ENCODE measurements at regions not wholly inside any gene's neighbourhood (a gene's known extent, or its start where the extent isn't known, plus 50 kb on each side); places are given as distances from the start of the nearest gene placed in this dataset.

DNA sequence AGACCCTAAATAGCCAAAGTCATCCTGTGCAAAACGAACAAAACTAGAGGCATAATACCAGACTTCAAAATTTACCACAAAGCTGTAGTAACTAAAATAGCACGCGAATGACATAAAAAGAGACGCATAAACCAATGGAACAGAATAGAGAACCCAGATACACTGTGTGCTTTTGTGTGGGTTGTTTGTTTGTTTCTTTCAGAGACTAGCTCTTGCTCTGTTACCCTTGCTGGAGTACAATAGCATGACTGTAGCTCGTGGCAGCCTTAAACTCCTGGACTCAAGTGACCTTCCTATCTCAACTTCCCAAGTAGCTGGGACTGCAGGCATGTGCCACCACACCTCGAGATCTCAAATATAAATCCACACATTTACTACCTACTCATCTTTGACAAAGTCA, 1314.6 kb upstream of the GBE1 start:
- no peak for DNase-seq

DNA sequence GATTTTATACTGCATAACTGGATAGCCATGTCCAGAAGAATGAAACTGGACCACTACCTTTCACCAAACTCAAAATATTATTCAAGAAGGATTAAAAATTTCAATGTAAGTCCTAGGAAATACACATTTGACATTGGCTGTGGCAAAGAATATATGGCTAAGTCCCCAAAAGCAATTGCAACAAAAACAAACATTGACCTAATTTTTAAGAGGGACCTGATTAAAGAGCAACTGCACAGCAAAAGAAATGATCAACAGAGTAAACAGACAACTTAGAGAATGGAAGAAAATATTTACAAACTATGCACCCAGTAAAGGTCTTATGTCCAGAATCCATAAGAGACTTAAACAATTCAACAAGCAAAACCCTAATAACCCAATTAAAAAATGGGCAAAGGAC, 1313.0 kb upstream of the GBE1 start:
- no peak for DNase-seq

DNA sequence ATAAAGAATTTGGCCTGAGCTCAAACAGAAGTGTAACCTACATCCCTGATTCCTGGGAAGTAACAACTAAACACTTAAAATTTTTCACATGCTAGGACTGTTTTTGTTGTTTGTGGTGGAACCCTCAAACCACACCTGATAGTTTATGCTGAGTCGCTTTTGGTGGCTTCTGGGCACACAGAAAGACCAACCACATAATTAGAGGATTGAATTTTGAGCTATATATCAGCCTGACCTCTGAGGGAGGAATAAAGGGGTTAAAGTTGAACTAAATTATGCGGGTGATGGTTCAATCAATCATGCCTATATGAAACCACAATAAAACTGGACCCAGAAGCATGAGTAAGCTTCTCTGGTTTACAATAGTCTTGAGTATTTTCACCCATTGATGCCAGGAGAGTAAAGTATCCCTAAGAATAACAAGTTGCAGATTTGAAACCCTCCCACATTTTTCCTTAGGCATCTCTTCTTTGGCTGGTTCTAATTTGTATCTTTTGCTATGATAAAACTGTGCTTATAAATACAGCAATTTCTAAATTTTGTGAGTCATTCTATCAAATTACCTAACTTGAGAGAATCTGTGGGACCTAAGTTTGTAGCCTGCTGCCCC, 1304.5 kb upstream of the GBE1 start:
- peak; percentile 25 for DNase-seq

DNA sequence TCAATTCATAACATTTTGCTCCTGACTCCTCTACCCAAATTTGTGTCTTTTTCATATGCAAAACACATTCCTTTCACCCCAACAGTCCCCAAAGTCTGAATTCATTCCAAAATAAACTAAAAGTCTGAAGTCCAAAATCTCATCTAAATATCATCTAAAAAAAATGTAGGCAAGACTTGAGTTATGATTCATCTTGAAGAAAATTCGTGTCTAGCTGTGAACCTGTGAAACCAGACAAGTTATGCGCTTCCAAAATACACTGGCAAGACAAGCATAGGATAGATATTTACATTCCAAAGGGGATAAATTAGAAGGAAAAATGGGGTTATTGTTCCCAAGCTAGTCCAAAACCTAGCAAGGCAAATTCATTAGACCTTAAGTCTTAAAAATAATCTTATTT, 1302.0 kb upstream of the GBE1 start:
- DNase-seq, result no peak

DNA sequence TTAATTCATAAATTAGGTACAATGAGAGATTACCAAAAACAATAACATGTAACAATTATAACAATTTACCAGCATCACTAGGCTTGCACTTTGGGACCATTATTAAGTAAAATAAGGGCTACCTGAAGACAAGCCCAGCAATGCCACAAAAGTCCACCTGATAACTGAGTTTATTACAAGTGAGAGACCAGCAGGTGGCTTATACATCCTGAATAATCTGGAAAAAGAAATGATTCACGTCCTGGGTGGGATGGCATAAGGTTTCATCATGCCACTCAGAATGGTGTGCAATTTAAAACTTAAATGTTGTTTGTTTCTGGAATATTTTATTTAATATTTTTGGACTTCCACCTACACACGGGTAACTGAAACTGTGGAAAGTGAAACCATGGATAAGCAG, 1287.1 kb upstream of the GBE1 start:
- DNase-seq, result no peak

DNA sequence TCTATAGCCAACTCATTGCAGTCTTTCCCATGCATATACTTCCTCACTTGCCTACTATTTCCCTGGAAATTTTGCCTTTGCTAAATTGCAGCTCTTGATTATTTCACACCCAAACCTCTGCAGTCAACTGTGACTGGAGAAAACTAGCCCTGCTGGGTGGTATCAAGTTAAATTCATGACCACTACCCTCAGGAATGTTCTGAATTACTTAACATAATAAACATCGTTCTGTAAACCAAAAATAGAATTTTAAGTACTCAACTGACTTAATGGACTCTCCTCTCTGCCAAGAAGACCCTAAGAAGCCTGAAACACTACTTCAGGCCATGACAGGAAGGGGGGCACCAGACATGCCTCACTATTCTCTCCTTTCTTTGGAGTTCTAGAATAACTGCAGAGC, 1278.0 kb upstream of the GBE1 start:
- DNase-seq, result peak; percentile 16

DNA sequence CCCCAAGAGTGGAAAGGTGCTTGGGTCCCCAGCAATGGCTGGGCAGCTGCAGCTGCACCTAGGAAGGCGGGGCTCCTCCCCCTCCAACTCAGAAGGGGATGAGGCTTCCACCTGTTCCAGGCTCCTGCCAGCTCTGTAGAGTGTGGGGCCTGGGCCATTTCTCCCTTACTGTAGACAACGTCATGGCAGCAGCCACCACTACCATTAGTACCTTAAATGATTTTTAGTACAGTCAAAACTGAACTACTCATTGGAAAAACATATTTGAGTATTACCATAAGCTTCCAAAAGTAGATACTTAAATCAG, 1274.2 kb upstream of the GBE1 start:
- no peak for DNase-seq

DNA sequence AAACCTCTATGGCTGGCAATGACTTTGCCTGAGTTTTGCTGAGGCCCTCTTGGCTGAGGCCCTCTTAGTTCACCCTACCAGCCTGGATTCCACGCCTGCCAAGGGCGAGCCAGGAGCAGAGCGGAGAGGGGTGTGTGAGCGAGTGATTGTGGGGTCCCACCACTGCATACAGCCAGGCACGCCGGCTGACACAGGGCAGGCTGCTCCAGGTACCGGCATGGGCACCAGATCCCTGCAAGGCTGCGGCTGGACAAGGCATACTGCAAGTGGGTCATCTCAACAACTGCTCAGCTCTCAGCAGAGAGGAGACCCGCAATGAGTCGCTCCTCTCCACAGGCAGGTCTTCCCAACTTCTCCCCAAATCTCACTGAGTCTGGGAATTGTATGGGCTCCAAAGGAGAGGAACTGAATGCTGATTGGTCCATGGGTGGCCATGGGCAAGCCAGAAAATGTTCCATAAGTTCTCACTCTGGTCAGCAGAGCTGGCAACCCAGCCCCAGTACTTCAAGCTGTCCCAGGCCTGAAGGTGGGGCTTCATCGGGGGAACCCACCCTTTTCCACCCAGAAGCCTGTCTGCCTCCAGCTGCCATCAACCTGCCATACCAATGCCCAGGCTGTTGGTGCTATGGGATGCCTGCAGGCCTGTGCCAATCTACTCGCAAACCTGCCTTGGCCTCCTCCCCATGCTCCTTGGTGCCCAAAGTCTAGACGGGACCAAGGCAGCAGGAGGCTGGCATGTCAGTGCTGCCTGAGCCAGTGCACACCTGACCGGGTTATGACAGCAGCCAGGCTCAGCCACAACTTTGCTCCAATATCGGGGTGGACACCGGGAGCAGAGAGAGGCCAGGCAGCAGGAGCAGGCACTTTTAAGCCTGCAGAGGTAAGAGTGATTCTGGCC, 1273.6 kb upstream of the GBE1 start:
- DNase-seq, result no peak

DNA sequence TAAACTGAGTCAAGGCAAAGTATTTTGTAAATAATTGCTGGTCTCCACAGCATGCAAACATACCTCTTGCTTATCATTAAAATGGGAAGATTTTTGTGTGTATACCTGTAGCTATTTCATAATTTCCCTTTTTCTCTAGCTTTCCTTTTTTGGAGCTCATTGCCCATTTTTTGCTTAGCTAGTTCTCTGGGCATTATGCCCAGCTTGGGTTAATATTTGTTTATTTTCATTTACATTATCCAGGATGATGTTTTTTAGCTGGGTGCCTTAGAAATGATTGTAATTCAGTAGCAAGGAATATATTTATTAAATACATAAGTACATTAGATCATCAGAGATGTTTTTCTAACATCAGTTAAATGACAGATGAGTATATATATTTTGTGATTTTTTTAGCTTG, 1271.7 kb upstream of the GBE1 start:
- no peak for DNase-seq

DNA sequence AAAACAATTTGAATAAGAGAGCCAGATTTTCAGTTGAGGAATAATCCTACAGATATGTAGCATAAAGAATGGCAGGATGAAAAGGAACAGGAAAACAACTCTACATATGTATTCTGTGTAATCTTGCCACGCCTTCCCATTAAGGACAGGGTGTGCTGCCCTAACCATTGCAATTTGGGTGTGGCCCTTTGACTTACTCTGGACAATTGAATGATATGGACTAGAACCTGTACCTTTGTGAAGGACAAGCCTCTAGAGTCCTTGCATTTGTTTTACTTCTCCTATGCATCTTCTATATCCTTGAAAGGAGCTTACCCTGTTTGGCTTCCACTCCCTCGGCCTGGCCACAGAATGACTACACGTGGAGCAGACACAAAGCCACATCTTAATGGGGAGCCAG, 1261.6 kb upstream of the GBE1 start:
- no peak for DNase-seq

DNA sequence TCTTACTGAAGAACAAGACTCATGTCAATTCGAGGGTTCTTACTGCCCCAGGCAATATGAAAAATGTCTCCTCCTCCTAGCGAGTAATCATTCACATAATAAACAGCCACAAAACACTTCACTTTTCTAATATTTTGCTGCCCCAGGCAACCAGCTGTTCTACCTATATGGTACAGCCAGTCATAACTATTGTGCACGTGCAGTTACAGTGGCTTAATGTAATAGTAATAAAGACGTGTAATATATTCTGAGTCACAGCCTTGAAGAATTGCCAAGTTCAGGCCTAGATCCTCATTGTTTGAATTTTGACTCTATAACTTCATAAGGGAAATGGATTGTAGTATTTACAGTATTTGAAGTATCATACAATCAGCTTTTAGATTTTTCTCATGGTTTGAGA, 1250.0 kb upstream of the GBE1 start:
- DNase-seq, result peak; percentile 18

DNA sequence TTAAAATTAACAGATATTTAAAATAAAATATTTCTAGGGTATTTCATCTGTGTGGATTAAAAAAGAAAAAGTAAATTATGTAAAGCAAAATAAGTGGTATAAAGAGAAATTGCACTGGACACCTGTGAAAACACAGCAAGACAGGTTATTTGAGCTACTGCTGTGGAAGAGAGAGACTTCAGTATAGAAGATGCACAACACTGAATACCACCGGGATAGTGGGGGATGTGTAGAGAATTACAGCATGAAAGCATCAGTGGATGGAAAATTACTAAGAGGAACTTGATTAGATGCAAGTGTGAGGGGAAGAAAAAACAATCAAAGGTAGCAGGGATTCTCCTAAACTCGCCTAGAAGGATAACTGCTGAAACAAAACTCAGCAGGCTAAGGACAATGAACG, 1242.5 kb upstream of the GBE1 start:
- DNase-seq, result no peak

DNA sequence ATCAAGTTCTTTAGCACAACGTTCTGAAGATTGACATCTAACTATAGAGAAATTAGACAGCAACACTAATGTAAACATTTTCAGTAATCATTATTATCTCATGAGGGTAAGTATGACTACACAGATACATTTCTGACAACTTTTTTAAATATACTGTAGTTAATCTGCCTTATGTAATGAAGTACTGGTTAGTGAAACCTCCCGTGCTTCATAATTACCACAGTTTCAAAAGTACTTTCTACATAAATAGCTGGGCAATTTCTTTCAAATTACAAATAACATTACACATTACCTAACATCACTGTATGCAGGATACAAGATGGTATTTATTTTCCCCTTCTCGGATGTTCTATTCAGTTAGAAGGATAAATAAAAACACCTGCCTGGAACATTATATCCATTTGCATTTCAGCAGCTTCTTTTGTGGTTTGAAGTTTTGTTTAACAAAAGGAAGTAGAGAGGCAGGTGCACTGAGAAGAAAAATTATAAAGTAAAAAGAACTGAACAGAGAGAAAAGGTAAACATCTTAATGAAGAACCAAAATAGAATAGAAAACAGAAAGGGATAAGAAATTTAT, 1241.5 kb upstream of the GBE1 start:
- no peak for DNase-seq

DNA sequence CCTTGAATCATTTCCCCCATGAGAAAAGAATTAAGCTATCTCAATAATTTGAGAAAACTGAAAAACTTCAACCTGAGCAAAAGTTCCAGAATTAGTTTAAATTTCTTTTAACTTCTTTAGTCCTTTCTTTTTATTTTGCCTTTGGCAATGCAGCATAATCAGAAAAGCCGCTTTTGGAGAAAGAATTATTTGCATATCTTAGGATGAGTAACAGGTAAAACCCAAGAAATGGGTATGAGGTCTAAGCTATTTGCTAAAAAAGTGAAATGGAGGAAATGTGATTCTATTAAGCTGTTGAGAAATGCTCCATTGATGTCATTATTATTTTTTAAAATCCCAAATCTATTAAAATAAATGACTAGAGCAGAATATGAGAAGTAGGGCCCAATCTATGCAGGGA, 1238.3 kb upstream of the GBE1 start:
- DNase-seq, result no peak

DNA sequence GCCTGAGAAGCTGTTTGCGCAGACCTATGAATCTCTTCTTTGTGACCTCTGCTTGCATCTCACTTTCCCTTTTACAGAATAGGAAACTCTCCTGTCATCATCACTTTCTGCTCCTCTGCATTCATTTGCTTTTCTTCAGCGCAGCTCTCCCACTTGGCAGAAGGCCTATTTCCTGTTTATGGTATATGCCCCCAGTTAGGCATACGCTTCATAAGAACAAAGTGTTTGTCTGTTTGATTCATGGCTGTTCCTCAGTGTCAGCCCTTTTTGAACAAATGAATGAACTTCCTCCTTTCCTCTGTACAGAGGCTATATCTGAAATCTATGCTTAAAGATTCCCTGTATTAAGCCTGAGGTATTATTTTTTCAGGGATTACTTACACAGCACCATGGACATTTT, 1216.9 kb upstream of the GBE1 start:
- DNase-seq, result no peak

DNA sequence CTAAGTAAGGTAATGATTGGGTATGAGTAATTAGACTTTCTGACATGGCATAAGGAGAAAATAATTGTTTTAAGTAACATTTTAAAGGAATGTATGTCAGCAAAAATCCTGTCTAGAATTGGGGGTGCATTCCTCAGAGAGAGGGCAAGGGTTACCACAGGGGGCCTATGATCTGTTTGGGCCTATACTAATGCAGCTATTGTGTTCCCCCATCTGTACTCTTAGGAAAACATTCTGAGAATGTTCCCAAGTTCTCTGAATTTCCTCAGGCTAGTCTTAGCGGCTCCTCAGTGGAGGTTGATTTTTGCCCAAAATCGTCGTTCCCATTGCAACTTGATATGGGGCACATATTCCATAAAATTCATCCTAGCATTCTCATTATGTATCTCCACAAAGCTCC, 1216.4 kb upstream of the GBE1 start:
- no peak for DNase-seq

DNA sequence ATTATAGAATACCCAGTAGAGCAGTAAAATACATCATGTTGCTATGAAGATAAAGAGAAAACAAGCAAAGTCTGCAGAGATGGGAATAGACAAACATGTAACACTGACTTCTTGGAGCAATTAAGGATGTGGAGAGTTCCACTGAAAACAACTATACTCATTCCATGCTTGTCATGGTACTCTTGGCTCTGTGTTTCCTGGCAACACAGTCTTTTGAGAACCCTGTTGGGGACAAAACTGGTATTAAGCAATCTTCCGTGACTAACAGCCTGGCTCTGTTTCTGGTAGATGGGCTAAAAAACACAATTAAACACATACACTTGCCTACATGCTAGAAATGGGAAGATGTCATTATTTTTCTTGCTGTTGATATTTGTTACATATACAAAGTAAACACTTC, 1212.3 kb upstream of the GBE1 start:
- no peak for DNase-seq

DNA sequence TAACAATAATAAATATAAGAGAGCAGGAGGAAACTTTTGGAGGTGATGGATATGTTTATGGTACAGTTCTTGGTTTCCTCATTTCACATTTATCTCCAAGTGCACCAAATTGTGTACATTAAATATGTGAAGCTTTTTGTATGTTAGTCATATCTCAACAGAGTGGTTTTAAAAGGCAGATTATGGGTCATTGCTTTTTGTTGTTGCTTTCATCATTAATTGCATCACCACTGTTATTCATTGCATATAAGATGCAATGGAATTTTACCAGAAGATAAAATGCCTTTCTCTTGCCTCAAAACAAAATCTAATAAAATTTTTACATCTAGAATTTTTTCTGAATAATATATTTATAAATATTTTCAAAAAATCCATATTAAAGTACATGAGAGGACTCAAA, 1198.9 kb upstream of the GBE1 start:
- no peak for DNase-seq

DNA sequence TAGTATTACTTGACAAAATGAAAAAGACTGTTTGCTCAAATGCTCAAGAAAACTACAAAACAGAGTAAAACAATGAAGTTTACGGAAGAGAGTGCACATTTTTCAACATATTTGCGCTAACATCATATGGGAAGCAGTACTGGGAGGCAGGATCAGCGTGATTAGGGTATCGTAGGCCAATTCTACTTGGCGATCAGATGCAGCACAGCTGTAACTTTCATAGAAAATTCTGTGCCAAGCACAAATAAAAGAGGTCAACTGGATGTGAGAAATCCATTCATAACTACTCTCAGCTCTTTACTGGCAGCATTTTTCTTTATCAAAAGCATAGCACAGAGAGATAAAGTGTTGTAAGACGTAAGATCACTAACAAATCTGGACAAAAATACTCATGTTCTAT, 1196.3 kb upstream of the GBE1 start:
- no peak for DNase-seq

DNA sequence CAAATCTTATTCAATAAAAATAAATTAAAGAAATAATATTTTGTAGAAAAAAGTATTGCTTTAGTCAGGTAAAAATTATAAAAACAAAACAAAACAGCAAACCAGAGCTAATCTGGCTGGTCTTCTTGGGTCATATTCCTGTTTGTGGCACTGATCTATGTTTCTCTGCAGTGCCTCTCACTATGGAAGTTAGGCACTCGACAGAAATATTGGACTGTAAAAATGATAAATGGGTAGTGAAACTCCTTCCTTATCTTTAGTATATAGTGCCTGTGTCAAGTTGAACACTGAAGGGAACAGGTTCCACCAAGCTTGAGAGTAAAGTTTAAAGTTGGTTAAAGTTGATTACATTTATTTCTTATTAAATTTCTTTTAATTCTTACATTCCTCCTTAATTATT, 1195.6 kb upstream of the GBE1 start:
- no peak for DNase-seq

DNA sequence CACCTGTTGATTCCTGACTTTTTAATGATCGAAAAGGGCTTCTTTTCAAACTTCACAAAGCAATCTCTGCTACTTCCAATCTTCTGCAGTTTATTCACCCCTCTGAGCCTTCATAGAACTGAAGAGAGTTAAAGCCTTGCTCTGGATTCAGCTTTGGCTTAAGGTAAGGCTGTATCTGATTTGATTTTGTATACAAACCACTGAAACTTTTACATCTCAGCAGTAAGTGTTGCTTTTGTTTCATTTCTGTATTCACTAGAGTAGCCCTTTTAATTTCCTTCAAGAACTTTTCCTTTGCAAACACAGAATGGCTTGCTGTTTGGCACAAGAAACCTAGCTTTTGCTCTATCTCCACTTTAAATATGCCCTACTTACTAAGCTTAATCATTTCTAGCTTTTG, 1193.0 kb upstream of the GBE1 start:
- no peak for DNase-seq

DNA sequence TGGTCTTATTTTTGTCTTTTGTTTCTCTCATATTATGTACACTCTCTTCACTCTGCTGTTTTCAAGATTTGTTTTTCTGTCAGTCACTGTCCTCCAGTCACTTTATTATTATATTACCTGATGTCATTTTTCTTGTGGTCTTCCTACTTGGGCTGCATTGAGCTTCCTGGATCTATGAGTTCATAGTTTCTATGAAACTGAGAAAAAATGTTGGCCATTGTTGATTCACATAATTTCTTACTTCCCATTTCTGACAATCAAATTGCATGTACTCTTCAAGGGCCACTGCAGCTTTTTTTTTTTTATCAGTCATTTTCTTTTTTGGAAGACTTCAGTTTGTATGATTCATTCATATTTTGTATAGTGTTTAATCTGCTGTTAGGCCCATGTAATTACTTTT, 1180.6 kb upstream of the GBE1 start:
- DNase-seq, result no peak

DNA sequence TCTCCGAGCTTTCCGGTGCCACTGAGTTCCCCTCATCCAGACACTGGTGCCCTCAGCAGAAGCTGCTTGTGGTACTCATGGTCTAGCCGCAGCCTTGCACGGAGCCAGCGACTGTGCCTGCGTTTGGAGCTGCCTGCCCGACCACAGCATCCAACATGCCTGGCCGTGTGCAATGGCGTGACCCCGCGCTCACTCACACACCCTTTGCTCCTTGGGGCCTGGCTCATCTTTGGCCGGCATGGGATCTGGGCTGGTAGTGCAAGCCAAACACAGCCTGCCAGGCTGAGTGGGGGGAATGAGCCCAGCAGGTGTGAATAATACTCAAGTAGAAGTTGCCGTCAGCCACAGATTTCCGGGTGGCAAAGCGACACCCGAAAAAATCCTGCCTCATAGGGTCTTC, 1178.7 kb upstream of the GBE1 start:
- no peak for DNase-seq

DNA sequence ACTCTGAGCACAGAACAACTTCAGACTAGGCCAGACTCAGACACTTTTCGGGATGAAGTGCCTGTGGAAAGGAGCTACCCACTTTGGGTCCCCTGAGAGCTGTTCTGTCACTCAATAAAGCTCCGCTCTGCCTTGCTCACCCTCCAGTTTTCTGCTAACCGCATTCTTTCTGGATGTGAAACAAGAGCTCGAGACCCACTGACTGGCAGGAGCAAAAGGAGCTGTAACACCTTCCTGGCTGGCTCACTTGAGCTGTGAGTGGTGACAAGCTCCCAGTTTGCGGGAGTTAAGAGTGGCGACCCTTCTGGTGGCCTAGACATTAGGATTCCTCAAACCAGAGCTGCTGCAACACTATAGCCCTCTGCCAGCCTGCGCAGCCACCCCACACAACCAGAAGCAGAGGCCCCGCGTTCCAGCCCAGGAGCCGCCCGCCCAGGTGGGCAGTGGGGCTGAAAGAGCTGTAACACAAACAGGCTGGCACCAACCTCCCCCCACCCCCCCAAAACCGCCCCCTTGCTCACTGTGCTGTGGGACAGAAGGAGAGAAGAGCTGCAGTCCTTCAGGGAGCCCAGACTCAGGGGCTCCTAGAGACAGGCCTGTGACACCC, 1178.1 kb upstream of the GBE1 start:
- no peak for DNase-seq
